OCI-LY1 (cell line): ENCODE measurements at regions not wholly inside any gene's neighbourhood (a gene's known extent, or its start where the extent isn't known, plus 50 kb on each side); places are given as distances from the start of the nearest gene placed in this dataset.

ENCODE experiments used
- H2AFZ ChIP-seq: fragments of 200-600 bp; sonication (generic), shearing (Covaris generic); 2 replicates; pipeline ENCODE4 v1.6.0; 2014; ENCODE audit warnings: antibody characterized with exemption, mild to moderate bottlenecking, low read length
- H3F3A ChIP-seq: fragments of 200-600 bp; sonication (generic), shearing (Covaris generic); 2 replicates; pipeline ENCODE4 v1.6.0; 2014; ENCODE audit warnings: mild to moderate bottlenecking, antibody characterized with exemption, low read length, moderate library complexity; ENCODE audit not compliant: insufficient read depth
- H3K27ac ChIP-seq: fragments of 200-600 bp; sonication (generic); 2 replicates; pipeline ENCODE4 v1.5.1; 2014; ENCODE audit warnings: low read length, mixed run types, mild to moderate bottlenecking, low read depth; ENCODE audit not compliant: poor library complexity, severe bottlenecking
- H3K27me3 ChIP-seq: fragments of 200-600 bp; sonication (generic); 2 replicates; pipeline ENCODE4 v1.6.0; 2014; ENCODE audit warnings: antibody characterized with exemption, mild to moderate bottlenecking, low read length, moderate library complexity; ENCODE audit not compliant: insufficient read depth
- H3K36me3 ChIP-seq: fragments of 200-600 bp; sonication (generic); 2 replicates; pipeline ENCODE4 v1.6.1; 2014; ENCODE audit warnings: mild to moderate bottlenecking, antibody characterized with exemption, low read length, moderate library complexity, mixed read lengths; ENCODE audit not compliant: insufficient read depth
- H3K4me1 ChIP-seq: fragments of 200-600 bp; sonication (generic); 2 replicates; pipeline ENCODE4 v1.5.1; 2014; ENCODE audit warnings: mild to moderate bottlenecking, low read length, moderate library complexity; ENCODE audit not compliant: insufficient read depth, severe bottlenecking
- H3K4me2 ChIP-seq: fragments of 200-600 bp; sonication (generic), shearing (Covaris generic); 2 replicates; pipeline ENCODE4 v1.6.1; 2014; ENCODE audit warnings: low read length
- H3K4me3 ChIP-seq: fragments of 200-600 bp; sonication (generic); 2 replicates; pipeline ENCODE4 v1.5.1; 2014; ENCODE audit warnings: low read length, low read depth, mild to moderate bottlenecking, mixed read lengths; ENCODE audit not compliant: poor library complexity, severe bottlenecking
- H3K79me2 ChIP-seq: fragments of 200-600 bp; shearing (Covaris generic); 2 replicates; pipeline ENCODE4 v1.6.1; 2016; ENCODE audit warnings: mixed run types, low read length, mixed read lengths; ENCODE audit not compliant: insufficient read depth
- H3K9ac ChIP-seq: fragments of 200-600 bp; sonication (generic), shearing (Covaris generic); 2 replicates; pipeline ENCODE4 v1.6.1; 2014; ENCODE audit warnings: mild to moderate bottlenecking, low read length, mixed read lengths
- H3K9me2 ChIP-seq: fragments of 200-600 bp; sonication (generic), shearing (Covaris generic); 2 replicates; pipeline ENCODE4 v1.6.1; 2014; ENCODE audit warnings: low read depth, mild to moderate bottlenecking, low read length, mixed read lengths
- H3K9me3 ChIP-seq: fragments of 200-600 bp; shearing (Covaris generic); 2 replicates; pipeline ENCODE4 v1.6.1; 2014; ENCODE audit warnings: low read length, mixed read lengths
- H4K20me1 ChIP-seq: fragments of 200-600 bp; sonication (generic), shearing (Covaris generic); 2 replicates; pipeline ENCODE4 v1.6.0; 2016; ENCODE audit warnings: mild to moderate bottlenecking, low read length; ENCODE audit not compliant: insufficient read depth
- EZH2 ChIP-seq: fragments of 200-600 bp; sonication (generic), shearing (Covaris generic); IDR thresholded peaks from 2 replicates; pipeline ENCODE4 v1.8.0; 2017; ENCODE audit warnings: borderline replicate concordance, mixed run types, mild to moderate bottlenecking, antibody characterized with exemption, low read length, moderate library complexity, mixed read lengths
- TF ChIP-seq, protein P1 (sequence below): fragments of 200-600 bp; sonication (generic), shearing (Covaris generic); IDR thresholded peaks from 2 replicates; pipeline ENCODE4 v1.5.1; 2017; ENCODE audit warnings: mild to moderate bottlenecking, antibody characterized with exemption, low read length, moderate library complexity, mixed read lengths

- Histone ChIP-seq H3K4me3 (no peak overlapping the region), H3K27ac (no peak overlapping the region), H3K9me2 (no peaks in the 10 kb centered on the region), H3K9me3 (no peaks in the 10 kb centered on the region), H2AFZ (no peak overlapping the region), H3K4me1 (no peaks in the 10 kb centered on the region), H3K36me3 (no peaks in the 10 kb centered on the region), H3K9ac (no peak overlapping the region), H3K27me3 (no peaks in the 10 kb centered on the region), H3F3A (peaks cover 3% of the 10 kb centered on the region; the same call in 1 of the 2 replicates), H3K79me2 (no peaks in the 10 kb centered on the region), H3K4me2 (no peak overlapping the region), H4K20me1 (no peaks in the 10 kb centered on the region)
- TF ChIP-seq EZH2: no peak
- TF ChIP-seq, protein P1, sequence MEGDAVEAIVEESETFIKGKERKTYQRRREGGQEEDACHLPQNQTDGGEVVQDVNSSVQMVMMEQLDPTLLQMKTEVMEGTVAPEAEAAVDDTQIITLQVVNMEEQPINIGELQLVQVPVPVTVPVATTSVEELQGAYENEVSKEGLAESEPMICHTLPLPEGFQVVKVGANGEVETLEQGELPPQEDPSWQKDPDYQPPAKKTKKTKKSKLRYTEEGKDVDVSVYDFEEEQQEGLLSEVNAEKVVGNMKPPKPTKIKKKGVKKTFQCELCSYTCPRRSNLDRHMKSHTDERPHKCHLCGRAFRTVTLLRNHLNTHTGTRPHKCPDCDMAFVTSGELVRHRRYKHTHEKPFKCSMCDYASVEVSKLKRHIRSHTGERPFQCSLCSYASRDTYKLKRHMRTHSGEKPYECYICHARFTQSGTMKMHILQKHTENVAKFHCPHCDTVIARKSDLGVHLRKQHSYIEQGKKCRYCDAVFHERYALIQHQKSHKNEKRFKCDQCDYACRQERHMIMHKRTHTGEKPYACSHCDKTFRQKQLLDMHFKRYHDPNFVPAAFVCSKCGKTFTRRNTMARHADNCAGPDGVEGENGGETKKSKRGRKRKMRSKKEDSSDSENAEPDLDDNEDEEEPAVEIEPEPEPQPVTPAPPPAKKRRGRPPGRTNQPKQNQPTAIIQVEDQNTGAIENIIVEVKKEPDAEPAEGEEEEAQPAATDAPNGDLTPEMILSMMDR: no peak
Measured at GRCh38 chr14:41146391-41146790, 460.3 kb upstream of the LRFN5 start.

DNA sequence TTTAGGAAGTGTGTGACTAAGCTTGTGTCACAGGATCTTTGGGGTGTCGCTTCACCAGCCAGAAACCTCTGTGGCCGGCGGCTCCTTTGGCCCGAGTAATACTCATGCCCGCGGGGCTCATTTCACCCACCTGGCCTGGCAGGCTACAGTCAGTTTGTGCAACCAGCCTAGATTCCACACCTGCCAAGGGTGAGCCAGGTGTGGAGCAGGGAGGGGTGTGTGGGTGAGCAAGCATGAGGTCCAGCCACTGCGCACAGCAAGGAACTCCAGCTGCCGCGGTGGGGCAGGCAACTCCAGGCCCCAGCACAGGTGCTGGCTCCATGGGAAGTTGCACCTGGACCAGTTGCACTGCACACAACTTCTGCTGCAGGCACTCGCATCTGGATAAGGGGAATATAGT, 462.3 kb upstream of the LRFN5 start:
- Histone ChIP-seq H2AFZ (no peak overlapping the region), H3K79me2 (no peaks in the 10 kb centered on the region), H3K36me3 (no peaks in the 10 kb centered on the region), H3K4me1 (no peaks in the 10 kb centered on the region), H3K27me3 (no peaks in the 10 kb centered on the region), H4K20me1 (no peaks in the 10 kb centered on the region), H3K9me3 (no peaks in the 10 kb centered on the region), H3K4me2 (no peak overlapping the region), H3K4me3 (no peak overlapping the region), H3F3A (peaks cover 3% of the 10 kb centered on the region; the same call in 1 of the 2 replicates), H3K9me2 (no peaks in the 10 kb centered on the region), H3K27ac (no peak overlapping the region), H3K9ac (no peak overlapping the region)
- no peak for TF ChIP-seq EZH2
- TF ChIP-seq, protein P1: no peak

GRCh38 chr14:41137741-41138140, 468.9 kb upstream of the LRFN5 start:
- peak overlapping the region; percentile 14; the same call in 1 of the 2 replicates for H3K9ac ChIP-seq
- peaks cover 3% of the 10 kb centered on the region; the same call in 1 of the 2 replicates for H3F3A ChIP-seq
- peaks cover 30% of the 10 kb centered on the region for H3K4me1 ChIP-seq
- no peaks in the 10 kb centered on the region for H3K79me2 ChIP-seq
- no peak for TF ChIP-seq EZH2
- TF ChIP-seq, protein P1: no peak
- 0 out of 2 replicates have a peak overlapping the region, but pooled peaks have one; percentile 4 for H3K4me2 ChIP-seq
- peak overlapping the region; percentile 74; the same call in 1 of the 2 replicates for H2AFZ ChIP-seq
- H3K9me2 ChIP-seq: no peaks in the 10 kb centered on the region
- H4K20me1 ChIP-seq: no peaks in the 10 kb centered on the region
- no peaks in the 10 kb centered on the region for H3K9me3 ChIP-seq
- H3K36me3 ChIP-seq: no peaks in the 10 kb centered on the region
- H3K4me3 ChIP-seq: no peak overlapping the region
- no peaks in the 10 kb centered on the region for H3K27me3 ChIP-seq
- H3K27ac ChIP-seq: peak overlapping the region; percentile 46
